ENCODE measurements at regions not wholly inside any gene's neighbourhood (a gene's known extent, or its start where the extent isn't known, plus 50 kb on each side); places are given as distances from the start of the nearest gene placed in this dataset.
A peak's percentile ranks its signal among the peaks of the same experiment; 100 is the strongest.

- Mint-ChIP-seq H3K36me3 (ENCODE audit: low read depth) (no peaks in the 10 kb centered on the region), H3K9me3 (no peaks in the 10 kb centered on the region), H3K27ac (peak overlapping the region; percentile 33), H3K27me3 (peaks cover 24% of the 10 kb centered on the region), H3K4me3 (no peak overlapping the region), H3K4me1 (peaks cover 6% of the 10 kb centered on the region)
- POLR2A ChIA-PET, result no interaction called here
- ATAC-seq (ENCODE audit: low read depth) (no peak), DNase-seq (no peak)
- intact Hi-C loops (cut with micrococcal nuclease), result no loop called here
- CTCF ChIA-PET, result interaction anchor here (0.9 kb wide), 1 partner anchor 35 kb away, joined by 3 read pairs; no protein-coding TSS in a partner anchor
- no peak for TF ChIP-seq CTCF (IDR thresholded peaks at IDR 0.05)
These were observed 96.4 kb upstream of the ATL2 start for GRCh38 chr2:38473333-38474005.

GRCh38 chr2:38470115-38470514 is 93.0 kb upstream of the ATL2 start:
- Mint-ChIP-seq H3K9me3 (no peaks in the 10 kb centered on the region), H3K4me1 (peaks cover 6% of the 10 kb centered on the region), H3K27me3 (peaks cover 16% of the 10 kb centered on the region), H3K36me3 (ENCODE audit: low read depth) (no peaks in the 10 kb centered on the region), H3K27ac (no peak overlapping the region), H3K4me3 (no peak overlapping the region)
- no peak for TF ChIP-seq CTCF (IDR thresholded peaks at IDR 0.05)
- DNase-seq, result no peak
- ATAC-seq (ENCODE audit: low read depth), result no peak
- ChIA-PET POLR2A (no interaction called here), CTCF (no interaction called here)
- intact Hi-C loops (cut with micrococcal nuclease), result no loop called here

- Mint-ChIP-seq H3K4me1 (no peaks in the 10 kb centered on the region), H3K36me3 (ENCODE audit: low read depth) (no peaks in the 10 kb centered on the region), H3K4me3 (no peak overlapping the region), H3K27ac (no peak overlapping the region), H3K27me3 (peaks cover 7% of the 10 kb centered on the region), H3K9me3 (no peaks in the 10 kb centered on the region)
- no peak for ATAC-seq (ENCODE audit: low read depth)
- CTCF ChIA-PET, result interaction anchor here (1.6 to 4.2 kb wide), 3 partner anchors 41 to 151 kb away, joined by 6 to 37 read pairs (median 14); no protein-coding TSS in a partner anchor
- no peak for DNase-seq
- TF ChIP-seq CTCF (IDR thresholded peaks at IDR 0.05), result no peak
- POLR2A ChIA-PET, result no interaction called here
- intact Hi-C loops (cut with micrococcal nuclease), result no loop called here
These were observed 90.8 kb upstream of the ATL2 start for GRCh38 chr2:38467768-38468455.

GRCh38 chr2:38466876-38467767 is 90.0 kb upstream of the ATL2 start:
- ChIA-PET POLR2A (no interaction called here), CTCF (interaction anchor here (1.6 to 4.2 kb wide), 3 partner anchors 42 to 151 kb away, joined by 6 to 37 read pairs (median 14); no protein-coding TSS in a partner anchor)
- peaks cover 6% of the 10 kb centered on the region for H3K27me3 Mint-ChIP-seq
- H3K27ac Mint-ChIP-seq, result no peak overlapping the region
- DNase-seq (no peak), ATAC-seq (ENCODE audit: low read depth) (no peak)
- no peaks in the 10 kb centered on the region for H3K9me3 Mint-ChIP-seq
- H3K4me1 Mint-ChIP-seq, result no peaks in the 10 kb centered on the region
- H3K36me3 Mint-ChIP-seq (ENCODE audit: low read depth), result no peaks in the 10 kb centered on the region
- intact Hi-C loops (cut with micrococcal nuclease), result loop anchor here (1.0 kb wide), 1 partner anchor 91 kb away; no protein-coding TSS in a partner anchor
- TF ChIP-seq CTCF (IDR thresholded peaks at IDR 0.05), result no peak
- H3K4me3 Mint-ChIP-seq, result no peak overlapping the region

All from activated B cell treated with CpG ODN at 0.5 μM for 24 hours (primary cell).